Stimulated activated CD8-positive, alpha-beta memory T cell treated with anti-CD3 and anti-CD28 coated beads, Interleukin-15, amount 100 ng/mL, for 1 hour (primary cell): ENCODE measurements at regions not wholly inside any gene's neighbourhood (a gene's known extent, or its start where the extent isn't known, plus 50 kb on each side); places are given as distances from the start of the nearest gene placed in this dataset.
"Not testable (repeated sequence)": the region's sequence is repeated elsewhere in the genome, so short reads cannot be mapped to it uniquely, and the experiment has no call there.

Experiments used
- DNase-seq: peaks from one replicate; pipeline ENCODE4 v3.0.0-alpha.2; 2020; ENCODE audit warnings: low read depth

DNA sequence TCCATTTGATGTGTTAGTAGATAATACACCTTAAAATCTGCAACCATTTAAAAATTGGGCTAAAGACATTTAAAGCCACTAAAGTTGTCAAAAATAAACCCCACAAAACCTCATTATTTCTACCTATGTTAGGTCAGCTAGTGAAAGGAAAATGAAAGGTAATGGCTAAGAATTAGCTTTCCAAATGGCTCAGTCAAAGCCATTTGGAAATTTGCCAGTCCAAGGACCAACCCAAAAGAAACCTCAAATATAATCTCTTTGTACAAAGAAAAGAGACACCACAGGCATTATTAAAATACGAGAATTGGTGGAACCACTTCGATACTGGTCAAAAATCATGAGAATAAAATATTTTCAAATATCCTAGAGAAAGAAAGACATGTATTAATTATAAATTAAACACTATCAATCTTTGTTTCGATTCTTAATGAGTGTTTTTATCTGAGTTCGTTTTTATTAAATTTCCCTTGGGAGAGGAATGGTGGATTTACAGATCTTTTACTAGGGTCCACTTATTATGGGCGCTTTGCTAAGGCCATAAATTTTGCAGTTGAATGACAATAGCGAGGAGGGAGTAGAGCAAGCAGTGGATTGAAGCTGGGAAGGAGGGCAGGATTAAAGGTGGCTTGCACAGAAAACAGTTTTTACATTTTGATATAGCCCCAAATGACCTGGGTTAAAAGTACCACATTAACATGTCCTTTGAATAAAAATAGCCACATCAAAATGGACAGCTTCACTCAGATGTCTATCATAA, 116.8 kb upstream of the SHB start:
- no peak for DNase-seq

DNA sequence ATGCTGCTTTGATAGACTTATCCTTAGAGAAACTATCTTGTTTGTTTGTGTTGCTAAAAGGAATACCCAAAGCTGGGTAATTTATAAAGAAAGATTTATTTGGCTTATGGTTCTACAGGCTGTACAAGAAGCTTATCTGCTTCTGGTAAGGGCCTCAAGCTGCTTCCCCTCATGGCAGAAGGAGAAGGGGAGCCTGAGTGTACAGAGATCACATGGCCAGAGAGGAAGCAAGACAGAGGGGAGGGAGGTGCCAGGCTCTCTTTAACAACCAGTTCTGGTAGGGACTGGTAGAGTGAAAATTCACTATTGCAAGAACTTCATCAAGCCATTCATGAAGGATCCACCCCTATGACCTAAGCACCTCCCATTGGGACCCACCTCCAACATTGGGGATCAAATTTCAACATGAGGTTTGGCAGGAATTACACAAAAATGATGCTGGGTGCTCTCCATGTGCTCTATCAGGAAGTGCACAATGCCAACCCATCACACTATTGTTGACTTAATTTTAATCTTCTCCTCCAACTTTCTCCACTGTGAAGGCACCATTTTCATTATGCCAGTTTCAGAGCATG, 115.1 kb upstream of the SHB start:
- no peak for DNase-seq

DNA sequence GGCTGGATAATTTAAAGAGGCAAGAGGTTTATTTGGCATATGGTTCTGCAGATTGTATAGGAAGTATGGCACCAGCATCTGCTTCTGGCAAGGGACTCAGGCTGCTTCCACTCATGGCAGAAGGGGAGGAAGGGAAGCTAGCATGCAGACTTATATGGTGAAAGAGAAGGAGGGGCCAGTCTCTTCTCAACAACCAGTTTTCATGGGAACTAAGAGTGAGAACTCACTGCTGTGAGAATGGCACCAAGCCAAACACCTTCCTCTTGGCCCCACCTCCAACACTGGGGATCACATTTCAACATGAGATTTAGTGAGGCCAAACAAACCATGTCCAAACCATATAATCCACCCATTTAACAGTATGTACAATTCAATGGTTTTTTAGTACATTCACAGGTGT, 113.3 kb upstream of the SHB start:
- no peak for DNase-seq

DNA sequence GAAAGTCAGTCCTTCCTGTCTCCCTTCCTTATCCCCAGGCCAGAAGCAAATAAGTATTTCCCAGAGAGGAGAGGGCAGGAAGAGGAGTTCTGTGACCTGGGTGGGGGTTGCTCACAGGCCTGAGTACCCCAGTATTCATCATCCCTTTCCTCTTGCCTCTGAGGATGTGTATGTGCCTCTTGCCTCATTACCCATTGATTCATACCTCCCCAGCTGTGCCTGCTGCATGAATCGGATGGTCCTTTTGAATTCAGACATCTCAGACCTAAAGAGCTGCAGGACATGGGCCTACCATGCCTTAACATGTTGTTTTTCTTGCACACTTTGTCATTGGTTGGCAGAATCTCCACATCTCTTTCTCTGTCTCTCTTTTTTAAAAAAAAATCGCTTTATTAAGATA, 112.8 kb upstream of the SHB start:
- DNase-seq = no peak

DNA sequence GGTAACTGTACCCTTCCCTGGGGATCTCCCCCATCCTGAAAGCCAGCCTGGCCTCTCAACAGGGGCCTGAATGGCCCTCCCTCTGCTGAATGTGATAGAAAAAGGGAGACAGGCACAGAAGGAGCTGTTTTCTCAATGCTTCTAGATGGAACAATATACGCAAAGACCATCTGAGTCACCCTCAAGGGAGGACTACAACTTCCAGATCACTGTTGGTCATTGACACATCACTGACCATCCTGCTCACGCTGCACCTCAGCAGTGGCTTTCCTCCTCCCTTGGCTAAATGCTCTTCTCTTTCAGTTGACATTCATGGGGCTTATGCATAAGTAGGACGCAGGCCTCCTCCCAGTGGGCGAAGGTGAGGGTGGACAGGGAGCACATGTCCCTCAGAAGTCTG, 112.2 kb upstream of the SHB start:
- no peak for DNase-seq

DNA sequence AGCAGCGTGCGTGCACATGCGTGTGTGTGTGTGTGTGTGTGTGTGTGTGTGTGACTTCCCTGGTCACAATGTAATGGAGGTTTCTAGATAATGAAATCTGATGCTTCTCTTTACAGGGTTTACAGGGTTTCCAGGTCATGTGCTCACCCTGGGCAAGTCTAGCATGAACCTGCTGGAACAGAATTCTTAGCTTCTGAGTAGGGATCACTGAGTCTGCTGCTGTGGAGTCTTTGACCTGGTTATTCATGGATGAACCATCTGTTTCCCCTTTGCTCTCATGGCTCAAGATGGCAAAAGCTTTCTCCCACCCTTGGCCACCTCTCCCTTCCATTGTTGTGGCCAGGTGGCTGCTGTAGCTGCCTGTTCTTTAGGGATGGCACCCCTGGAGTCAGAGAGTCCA, 111.6 kb upstream of the SHB start:
- DNase-seq = no peak

DNA sequence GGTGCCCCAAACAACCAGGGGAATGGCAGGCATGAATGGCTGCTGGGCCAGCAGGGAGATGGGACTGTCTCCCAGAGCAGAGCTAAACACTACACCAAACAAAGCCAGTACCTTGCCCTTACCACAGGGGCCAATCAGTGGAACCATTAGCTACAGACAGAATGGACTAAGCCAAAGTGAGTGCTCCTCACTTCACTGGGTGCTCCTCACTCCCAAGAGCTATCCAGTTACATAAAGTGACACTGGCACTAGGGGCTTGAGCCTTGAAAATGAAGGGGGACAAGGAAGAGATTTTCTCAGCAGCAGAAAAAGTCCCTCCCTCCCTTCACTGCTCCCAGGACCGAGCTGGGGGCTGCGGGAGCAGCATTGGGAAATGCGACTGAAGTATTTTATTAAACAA, 110.9 kb upstream of the SHB start:
- no peak for DNase-seq

DNA sequence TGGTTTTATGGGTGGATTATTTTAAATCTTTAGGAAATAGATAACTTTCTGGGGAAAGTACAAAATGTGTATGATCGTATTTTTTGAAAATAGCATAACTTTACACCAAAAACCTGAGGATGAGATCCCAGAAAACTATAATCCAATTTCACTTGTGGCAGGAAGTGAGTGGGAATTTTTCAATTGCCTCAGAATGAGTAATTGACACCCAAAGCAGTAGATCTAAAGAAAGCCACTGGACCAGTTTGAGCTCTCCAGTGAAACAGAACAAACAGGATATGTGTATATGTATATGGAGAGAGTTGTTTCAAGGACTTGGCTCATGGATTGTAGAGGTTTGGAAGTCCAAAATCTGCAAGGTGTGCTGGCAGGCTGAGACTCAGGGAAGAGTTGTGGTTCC, 109.2 kb upstream of the SHB start:
- no peak for DNase-seq

DNA sequence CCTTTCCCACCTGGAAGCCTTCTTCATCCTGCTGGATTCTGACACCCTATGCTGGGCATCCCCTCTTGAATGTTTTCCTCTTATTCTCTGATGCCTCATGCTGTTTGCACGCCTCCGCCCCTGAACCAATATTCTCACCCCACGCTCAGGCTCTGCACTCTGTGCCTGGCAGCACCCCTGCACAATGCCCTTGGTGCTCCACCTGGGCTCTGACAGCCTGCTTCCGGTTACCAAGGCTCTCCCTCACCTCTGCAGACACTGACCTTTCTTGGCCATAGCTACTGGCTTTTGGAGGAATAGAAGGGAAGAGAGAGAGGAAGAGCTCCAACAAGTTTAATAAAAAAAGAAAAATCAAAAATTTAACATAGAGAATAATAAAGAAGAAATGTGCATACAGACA, 108.7 kb upstream of the SHB start:
- no peak for DNase-seq

DNA sequence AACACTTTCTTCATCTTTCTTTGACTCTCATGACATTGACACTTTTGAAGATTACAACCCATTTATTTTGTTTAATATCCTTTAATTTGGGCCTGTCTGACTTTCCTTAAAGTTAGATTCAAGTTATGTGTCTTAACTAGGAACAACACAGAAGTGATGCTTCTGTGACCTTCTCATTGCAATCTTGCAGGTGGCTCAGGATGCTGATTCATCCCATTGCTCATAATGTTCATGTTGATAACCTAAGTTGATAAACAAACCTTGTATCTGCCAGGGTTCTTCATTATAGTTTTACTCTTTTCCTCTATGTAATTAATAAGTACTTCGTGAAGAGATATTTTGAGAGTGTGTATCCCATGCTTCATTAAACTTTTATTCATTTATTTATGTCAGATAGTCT, 107.2 kb upstream of the SHB start:
- no peak for DNase-seq

DNA sequence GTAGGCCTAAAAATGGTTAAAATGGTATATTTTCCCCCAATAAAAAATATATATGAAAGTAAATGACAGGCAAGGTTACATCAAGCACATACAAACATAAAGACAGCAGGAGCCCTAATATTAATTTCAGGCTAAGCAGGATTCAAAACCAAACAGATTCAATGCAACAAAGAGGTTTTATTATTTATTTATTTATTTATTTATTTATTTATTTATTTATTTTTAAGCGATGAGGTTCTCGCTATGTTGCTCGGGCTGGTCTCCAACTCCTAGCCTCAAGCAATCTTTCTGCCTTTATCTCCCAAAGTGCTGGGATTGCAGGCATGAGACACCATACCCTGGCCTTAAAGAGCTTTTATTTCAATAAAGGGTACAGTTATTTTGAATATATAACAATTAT, 106.4 kb upstream of the SHB start:
- no peak for DNase-seq

DNA sequence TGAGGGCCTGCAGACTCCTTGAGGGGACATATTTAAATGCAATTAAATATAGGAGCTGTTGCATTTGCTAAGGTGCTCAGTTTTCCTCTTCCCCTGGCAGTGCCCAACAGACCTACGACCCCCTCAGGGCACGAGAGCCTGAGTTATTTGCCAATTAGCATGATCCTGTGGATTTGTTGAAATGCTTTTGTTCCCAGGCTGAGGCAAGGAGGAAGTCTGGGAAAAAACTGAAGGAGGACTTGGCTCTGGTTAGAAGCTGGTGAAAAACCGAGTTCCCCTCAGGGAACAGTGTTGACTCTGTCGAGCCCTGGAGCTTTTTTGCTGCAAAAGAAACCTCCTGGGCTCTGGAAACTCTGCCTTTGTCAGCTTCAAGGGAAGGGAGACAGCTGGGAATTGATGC, 103.6 kb upstream of the SHB start:
- DNase-seq = no peak

DNA sequence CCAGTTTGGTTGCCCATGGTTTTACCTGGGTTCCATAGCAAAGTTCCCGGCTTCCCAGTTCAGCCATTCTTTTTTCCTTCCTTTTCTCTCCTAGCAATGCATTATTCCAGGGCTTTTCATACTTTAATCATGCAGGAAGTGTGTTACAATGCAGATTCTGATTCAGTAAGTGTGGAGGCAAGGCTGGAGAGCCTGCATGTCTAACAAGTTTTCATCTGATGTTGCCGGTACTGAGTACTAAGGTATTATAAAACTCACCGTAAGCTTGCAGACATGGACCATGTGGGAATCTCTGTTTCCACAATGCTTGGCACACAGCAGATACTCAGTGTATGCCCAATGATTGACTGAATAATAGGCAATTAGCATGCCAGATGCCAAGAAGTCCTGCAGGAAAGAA, 102.9 kb upstream of the SHB start:
- DNase-seq = no peak

DNA sequence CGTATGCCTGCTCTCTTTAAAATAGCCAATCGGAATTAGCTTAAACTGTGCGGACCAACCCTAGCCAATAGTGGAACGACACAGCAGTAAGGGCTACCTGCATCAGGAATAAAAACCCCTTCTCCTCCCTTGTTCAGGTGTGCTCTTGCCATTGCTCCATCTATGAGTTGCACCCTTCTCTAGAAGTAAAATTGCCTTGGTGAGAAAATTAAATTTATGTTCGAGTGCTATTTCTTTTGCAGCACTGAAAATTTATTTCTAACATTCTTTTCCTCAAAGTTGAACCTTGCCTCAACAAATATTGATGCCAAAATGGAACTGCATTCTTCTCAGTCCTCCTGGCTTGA, 102.5 kb upstream of the SHB start:
- DNase-seq = no peak

DNA sequence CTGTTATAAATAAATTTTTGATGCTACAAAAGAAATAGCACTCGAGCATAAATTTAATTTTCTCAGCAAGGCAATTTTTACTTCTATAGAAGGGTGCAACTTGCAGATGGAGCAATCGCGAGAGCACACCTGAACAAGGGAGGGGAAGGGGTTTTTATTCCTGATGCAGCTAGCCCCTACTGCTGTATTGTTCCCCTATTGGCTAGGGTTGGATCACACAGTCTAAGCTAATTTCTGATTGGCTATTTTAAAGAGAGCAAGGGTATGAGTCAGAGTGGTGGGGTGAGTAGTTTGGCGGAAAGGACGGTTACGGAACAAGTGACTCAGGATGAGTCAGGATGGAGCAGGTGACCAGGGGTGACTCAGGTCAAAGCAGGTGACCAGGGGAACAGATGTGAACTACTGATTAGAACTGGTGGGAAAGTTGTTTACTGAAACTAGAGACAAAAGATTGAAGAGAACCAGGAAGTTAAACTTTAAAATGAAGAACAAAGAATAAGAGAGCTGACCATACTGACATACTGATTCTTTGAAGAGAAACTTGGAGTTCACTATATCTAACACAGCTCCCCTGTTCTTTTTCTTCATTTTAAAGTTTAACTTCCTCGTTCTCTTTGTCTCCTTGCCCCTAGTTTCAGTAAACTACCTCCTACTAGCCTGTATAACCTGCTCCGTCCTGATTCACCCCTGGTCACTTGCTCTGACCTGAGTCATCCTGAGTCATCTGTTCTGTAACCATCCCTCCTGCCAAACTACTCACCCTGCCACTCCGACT, 101.9 kb upstream of the SHB start:
- not testable (repeated sequence) for DNase-seq

DNA sequence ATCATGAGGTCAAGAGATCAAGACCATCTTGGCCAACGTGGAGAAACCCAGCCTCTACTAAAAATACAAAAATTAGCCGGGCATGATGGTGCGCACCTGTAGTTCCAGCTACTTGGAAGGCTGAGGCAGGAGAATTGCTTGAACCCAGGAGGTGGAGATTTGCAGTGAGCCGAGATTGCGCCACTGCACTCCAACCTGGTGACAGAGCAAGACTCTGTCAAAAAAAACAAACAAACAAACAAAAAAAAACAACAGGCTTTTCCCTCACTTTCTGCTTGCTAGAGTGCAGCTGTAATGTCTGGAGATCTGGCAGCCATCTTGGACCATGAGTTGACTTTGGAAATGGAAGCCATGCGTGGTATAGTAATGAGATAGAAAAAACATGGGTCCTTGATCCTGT, 101.1 kb upstream of the SHB start:
- DNase-seq = not testable (repeated sequence)

DNA sequence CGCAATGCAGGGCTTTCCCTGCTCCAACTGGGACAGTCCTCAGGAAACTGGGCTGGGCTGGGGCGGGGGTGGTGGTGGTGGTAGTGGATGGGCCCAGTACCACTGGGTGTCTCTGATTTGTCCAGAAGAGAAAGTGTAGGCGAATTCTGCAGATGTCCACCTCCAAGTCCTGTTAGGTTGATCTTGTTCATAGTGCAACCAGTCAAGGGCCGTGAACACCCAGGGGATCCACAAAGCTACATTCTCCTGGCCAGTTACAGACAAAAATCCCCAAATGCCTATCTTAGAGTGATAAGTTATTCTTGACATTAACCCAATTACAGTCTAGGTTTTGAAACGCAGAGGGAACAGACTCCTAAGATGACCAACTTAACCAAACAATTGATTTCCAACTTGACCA, 97.5 kb upstream of the SHB start:
- no peak for DNase-seq

DNA sequence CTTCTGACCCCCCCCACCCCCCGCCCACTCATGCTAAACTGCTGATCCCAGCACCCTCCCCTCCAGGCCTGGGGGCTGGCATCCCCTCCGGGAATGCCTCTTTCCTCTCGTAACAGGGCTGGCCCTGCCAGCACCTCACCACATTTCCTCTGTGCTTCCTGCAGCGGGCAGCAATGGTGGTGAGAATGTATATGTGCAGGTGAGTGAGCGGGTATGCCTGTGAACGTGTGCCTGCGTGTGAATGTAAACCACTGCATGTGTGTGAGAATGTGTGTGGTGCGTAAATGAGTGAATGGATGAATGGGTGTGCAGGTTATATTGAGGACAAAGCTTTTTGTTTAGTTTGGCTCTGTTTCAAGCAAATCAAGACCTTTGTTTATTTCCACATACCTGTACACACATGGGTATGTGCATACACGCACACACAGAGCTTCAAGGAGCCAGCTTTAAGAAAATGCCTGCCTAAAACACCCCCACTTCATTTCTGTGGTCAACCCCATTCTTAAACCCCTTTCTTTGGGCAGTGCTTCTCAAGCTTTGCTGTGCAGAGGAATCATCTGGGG, 95.7 kb upstream of the SHB start:
- DNase-seq = no peak

DNA sequence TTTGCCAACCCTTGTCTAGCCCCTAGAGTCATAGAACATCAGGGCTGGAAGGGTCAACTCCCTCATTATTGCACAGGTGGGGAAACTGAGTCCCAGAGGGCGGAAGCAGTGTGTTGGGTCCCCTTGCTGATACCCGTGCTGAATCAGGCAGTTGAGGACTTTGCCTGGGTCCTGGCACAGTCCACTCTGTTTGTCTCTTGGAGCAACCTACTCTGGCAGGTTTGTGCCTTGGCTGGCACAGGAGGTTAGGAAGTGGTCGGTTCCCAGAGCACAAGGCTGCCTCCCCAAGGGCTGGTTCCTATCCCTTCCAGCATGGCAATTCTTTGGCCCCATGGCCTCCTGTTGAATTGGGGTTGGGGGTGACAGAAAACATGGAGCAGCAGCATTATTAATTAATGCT, 94.5 kb upstream of the SHB start:
- DNase-seq = no peak

DNA sequence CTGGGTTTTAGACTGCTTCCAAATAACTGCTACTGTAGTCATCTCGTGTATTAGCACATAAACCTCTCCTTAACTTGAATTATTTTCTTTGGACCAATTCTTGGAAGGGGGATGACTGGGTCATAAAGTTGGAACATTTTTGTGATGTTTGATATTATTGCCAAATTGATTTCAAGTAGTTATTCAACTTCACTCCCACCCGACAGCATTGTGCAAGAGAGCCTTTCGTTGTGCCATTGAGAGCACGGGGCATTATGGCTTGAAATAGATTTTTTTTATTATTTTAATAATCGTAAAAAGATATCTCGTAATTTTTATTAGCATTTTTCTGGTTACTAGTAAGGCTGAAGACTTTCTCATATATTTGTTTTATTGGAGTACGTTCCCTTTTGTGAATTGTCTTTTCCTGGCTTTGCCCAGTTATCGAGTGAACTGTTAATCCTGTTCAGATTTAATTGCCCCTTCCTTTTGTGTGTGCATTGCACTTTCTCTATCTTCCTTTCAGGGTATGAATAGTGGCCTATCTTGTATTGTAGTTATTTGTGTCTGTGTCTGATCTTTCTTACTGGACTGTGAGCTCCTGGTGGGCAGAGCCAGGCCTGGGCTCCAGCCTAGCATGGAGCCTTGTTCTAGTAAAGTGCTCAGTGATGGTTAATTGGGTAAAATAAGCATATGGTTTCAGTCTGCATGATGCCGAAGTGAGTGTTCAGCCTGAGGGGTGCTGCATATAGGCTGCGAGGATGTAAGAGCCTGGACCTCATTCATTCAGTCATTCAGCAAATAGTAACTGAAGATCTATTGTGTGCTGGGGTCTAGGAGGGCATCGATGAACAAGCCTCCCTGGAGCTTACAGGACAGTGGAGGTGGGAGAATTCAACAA, 93.5 kb upstream of the SHB start:
- DNase-seq = no peak

DNA sequence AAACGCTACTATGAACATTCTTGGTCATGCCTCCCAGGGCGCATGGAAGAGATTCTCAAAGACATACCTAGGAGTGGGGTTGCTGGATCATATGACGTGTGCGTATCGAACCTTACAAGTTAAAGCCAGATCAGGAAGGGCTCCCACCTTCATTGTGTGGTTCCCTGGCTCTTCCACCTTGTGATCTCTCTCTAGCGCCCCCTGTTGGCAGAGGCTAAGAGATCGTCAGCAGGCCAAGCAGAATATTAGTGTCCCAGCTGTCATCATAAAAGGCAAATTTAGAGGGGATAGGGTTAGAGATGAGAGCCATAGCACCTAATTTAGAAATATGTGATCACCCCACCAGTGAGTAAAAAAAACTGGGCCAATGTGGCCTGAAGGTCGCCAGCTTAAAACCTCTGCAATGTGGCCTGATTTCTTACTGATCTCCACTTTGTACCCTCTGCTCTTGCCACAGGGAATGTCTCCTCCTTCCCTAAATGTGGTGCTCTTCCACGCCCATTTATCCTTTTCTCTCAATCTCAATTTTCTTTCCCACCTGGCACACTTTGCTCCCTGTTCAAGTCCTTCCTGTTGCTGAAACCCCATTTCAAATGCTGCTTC, 91.7 kb upstream of the SHB start:
- peak; percentile 24 for DNase-seq

DNA sequence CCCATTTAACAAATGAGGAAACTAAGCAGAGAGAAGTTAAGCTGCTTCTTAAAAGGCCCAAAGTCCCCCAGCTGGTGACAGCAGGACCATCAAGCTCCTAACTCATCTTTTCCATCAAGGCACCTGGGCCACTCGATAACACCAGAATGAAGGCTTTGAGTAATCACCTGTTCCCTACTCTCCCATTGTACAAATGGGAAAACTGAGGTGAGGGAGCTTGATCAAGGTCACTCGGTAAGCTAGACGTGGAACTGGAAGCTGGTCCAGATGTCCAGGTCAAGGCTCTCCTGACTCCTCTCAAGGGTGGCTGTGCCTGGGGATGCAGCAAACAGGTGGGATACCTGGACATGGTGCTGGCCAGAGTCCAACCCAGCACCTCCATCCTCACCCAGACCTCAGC, 90.6 kb upstream of the SHB start:
- no peak for DNase-seq
